HG03439 (cell line): ENCODE measurements at regions not wholly inside any gene's neighbourhood (a gene's known extent, or its start where the extent isn't known, plus 50 kb on each side); places are given as distances from the start of the nearest gene placed in this dataset.

Source experiments
- ATAC-seq: cut with Tn5 transposase; IDR thresholded peaks from one replicate; pipeline ENCODE4 v1.9.1; 2021; ENCODE audit warnings: mild to moderate bottlenecking, moderate library complexity; ENCODE audit not compliant: unreplicated experiment

GRCh38 chr7:21200503-21200902, 227.4 kb upstream of the SP4 start:
- no peak for ATAC-seq

GRCh38 chr7:21214657-21215056, 213.2 kb upstream of the SP4 start:
- ATAC-seq = no peak

GRCh38 chr7:21215307-21215706, 212.6 kb upstream of the SP4 start:
- ATAC-seq = no peak

- ATAC-seq = no peak
Observed at GRCh38 chr7:21217365-21217764, 210.5 kb upstream of the SP4 start.

DNA sequence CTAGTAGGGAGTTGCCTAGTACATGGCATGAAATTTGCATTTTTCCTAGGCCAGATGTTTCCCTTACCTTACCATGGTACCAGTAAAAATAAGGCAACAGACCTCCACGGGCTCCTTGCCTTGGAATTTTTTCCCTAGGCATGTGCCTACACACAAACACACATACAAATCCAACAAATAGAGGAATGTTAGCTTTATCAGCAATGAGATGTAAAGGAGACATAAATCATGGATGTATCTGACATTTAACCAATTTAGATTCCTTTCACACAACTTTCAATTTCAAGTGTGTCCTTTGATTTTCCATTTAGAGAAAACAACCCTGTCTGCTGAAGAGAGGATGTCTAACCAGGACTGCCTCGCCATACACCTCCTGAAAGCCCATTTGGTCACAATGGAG, 209.7 kb upstream of the SP4 start:
- no peak for ATAC-seq

- ATAC-seq = no peak
Observed at GRCh38 chr7:21221130-21221529, 206.8 kb upstream of the SP4 start.

DNA sequence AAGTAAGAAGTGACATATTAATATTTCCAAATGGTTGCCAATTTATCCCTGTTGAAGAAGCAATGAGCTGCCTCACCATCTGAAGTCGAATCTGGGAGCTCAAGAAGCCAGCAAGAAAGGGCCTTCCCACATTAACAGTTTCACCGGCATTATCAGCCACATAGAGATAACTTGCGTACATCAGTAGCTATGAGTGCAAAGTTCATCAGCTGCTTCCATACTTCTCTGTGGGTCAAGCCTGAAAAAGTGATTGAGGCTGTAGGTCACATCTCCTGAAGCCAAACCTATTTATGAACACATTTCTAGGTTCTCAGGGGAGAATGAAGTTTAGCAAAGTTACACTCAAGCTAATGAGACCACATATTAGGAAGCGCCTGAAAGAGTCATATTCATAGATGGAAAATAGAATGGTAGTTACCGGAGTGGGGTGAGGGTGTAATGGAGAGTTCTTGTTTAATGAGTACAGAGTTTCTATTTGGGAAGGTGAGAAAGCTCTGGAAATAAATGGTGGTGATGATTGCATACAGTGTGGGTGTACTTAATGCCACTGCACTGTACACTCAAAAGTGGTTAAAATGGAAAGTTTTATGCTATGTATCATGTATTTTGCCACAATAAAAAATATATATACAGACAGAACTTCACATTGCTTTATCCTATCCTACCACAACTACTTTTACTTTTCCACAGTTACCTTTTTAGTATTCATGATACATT, 189.3 kb upstream of the SP4 start:
- no peak for ATAC-seq

DNA sequence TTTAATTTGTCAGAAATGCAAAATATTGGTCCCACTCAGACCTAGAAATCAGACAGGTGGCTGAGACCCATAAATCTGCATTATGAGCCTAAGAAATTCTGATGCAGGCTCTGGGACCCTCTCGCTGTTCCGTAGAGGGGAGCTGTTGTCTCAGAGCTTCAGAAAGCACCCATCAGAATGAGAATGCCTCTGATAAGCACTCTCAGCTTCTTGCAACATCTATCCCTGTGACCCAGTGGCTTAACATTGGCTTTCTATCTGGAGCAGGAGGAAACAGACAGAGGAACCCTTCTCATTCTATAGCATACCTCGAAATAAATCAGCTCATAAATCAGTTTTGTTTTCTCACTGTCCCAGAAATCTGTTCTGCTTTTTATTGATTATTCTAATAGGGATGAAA, 184.6 kb upstream of the SP4 start:
- no peak for ATAC-seq

GRCh38 chr7:21251151-21251800, 176.6 kb upstream of the SP4 start:
- ATAC-seq = no peak

DNA sequence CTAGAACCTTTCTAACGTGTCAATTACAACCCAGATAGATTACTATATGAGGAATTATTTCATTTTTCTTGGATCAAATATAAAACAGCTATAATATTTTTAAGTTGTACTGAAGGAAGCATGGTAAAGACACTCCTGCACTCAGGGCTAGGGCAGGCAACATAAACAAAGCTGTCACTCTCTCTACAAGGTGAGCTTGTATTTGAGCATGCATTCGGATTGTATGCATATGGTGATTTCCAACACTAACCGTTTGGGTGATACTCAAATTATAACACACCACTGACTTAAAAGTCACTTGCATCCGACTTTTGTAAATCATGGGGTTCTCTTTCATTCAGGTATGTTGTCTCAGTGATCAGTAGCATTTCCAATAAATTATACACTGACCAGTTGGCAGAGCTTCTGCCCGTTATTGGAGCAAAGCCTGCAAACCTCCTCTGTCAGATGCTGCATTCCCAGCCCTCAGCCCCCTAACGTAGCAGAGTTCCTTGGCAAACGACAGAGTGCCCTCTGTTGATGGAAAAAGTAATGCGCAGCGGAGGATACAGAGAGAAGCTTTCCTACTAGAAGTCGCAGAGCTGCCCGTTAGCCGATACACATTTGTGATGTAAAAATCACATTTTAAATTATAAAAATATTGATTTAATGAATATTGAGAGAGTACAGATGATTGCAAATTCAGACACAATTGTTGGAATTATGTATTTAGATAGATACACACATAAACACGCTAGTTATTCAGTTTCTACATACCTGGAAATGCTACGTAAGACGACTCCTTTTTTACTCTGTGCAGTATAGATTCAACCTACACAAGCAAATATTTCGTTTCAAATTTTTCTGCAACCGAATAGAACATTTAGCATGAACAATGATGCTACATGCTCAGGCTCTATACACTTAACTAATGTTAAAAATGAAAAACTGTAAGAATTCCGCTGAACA, 173.9 kb upstream of the SP4 start:
- no peak for ATAC-seq

DNA sequence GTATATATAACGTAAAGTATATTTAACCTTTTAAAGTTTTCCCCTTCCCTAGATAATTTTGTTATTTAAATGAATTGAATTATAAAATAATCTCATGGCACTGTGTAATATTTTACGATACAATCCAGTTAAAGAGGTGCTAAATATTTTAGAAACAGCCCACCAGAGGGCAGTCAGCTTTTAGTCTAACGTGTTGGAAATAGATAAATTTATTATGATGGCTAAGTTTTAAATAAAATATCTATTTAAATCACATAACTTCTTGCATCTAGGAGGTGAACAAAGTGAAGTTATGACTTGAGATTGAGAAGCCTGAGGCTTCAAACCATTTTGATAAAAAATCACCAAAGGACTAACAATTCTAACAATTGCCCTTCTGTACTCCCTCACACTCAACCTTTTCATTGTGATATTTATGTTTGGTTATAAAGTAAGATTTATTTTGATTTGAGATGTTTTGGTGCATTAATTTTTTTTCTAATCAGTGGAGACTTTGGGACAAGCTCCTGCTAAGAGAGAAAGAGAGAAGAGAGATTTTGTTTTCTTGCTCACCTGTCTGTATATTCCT, 171.5 kb upstream of the SP4 start:
- no peak for ATAC-seq

- no peak for ATAC-seq
Observed at GRCh38 chr7:21260939-21261338, 166.9 kb upstream of the SP4 start.

DNA sequence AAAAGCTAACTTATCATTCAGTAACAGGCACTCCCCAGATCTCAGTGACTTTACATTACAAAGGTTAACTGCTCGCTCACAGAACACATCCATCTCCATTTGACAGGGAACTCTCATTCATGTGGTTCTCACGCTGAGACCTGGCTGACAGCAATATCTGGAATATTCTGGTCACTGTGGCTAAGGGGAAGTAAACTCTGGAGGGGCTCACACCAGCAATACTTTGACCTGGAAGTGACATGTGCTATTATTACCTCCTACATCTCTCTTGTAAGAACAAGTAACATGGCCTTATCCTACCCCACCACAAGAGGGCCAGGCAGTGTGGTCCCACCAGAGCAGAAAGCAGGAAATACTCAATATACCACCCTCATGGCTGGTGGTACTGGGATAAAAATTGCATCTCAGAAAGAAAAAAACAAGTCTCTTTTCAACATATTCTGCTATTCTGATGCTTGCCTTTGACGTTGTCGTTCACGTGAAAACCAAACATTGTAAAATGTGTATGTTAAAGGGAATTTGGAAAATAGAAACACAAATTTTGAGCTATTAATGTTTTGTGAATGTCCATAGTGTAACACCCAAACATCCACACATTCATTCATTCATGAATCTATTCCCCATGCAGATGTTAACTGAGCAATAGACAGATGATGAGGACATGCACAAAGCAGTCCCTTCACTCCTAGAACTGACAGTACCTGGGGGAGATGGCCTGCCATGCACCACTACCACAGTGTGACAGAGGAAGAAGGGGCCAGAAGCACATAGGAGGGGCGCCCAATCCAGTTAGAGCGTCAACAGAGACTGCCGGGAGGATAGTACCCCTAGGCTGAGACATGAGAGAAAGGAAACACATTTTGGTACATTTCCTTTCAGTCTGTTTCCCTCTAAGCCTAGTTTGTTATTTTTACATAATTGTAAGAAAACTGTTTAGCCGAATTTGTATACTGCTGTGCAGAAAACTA, 166.0 kb upstream of the SP4 start:
- ATAC-seq = peak; percentile 85

- ATAC-seq = no peak
Observed at GRCh38 chr7:21269021-21269420, 158.9 kb upstream of the SP4 start.

GRCh38 chr7:21276471-21277035, 151.3 kb upstream of the SP4 start:
- ATAC-seq = no peak

GRCh38 chr7:21278944-21279343, 148.9 kb upstream of the SP4 start:
- no peak for ATAC-seq

GRCh38 chr7:21281193-21281592, 146.7 kb upstream of the SP4 start:
- no peak for ATAC-seq

GRCh38 chr7:21293771-21294170, 134.1 kb upstream of the SP4 start:
- ATAC-seq = no peak

GRCh38 chr7:21299766-21300165, 128.1 kb upstream of the SP4 start:
- ATAC-seq = no peak

DNA sequence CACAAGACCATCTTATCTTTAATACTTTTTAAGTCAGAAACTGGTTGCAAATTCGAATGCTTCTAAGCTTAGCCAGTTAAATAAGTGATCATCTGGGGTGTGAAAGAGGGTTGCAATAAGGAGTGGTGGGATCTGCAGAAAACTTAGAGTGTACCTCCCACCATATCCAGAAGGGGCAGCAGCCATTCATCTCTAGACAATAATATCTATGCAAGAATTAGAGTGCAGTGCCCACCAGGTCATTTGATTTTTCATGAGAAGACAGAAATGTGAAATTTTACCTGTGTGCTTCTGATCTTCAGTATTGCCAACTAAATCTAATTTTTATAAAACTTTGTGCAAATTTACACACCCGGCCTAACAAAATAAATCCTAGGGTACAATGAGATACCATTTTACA, 127.2 kb upstream of the SP4 start:
- ATAC-seq = no peak
